ENCODE measurements at regions not wholly inside any gene's neighbourhood (a gene's known extent, or its start where the extent isn't known, plus 50 kb on each side); places are given as distances from the start of the nearest gene placed in this dataset.

DNA sequence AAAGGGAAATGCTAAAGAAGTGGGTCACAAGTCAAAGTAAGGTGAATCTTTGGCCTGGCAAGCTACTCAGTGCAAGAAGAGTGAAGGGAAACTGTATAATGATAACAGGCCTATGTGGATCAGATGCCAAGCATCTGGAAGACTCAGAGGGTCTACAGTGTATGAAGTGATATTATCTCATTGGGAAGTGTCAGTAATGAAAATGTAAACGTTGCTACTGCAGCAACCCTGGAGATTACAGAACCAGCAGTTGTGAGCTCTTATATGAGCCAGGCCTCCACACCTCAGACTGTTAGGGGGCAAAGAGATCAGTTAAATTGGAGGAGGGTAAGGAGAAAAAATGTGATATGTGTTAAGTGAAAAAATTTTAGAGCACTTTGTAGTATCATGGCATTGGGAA, 195.4 kb upstream of the DPH6 start:
- H3K9me3 ChIP-seq (replicated peaks; ENCODE audit: control insufficient read depth, insufficient read depth, low read depth, low read length), result no peaks in the 10 kb centered on the region
- BruUV-seq (replicated peaks), result no TSS peak
- no peak overlapping the region for H3K9ac ChIP-seq (ENCODE audit: insufficient read depth in 1 of 2, low read depth in 2 of 2, low read length in 2 of 2)
- H3K4me3 ChIP-seq, result no peak overlapping the region
- no peak overlapping the region for H3K4me2 ChIP-seq (ENCODE audit: insufficient read depth, low read length)
- DNase-seq (ENCODE audit: extremely low read depth in 1 of 4, low spot score in 3 of 4) (no peak), ATAC-seq (no peak), FAIRE-seq (no peak)
- no peaks in the 10 kb centered on the region for H4K20me1 ChIP-seq (replicated peaks; ENCODE audit: control insufficient read depth, insufficient read depth, low read length)
- 0% methylated on average over 1 of the region's 1 CpG for WGBS (ENCODE audit: insufficient coverage, low coverage, missing lambda C conversion rate)
- in situ Hi-C loops (cut with MboI), result no loop called here
- H3K9me1 ChIP-seq (ENCODE audit: control insufficient read depth, insufficient read depth, low read length), result no peaks in the 10 kb centered on the region
- ChIA-PET CTCF (ENCODE audit: low intra/inter-chr PET ratio) (no interaction called here), POLR2A (interaction anchor here (0.5 to 1.2 kb wide), 3 partner anchors 19 to 184 kb away, joined by 3 to 4 read pairs (median 3); no protein-coding TSS in a partner anchor)
- no peak overlapping the region for H3K27ac ChIP-seq (ENCODE audit: extremely low read depth, low read depth, low read length)
- no peaks in the 10 kb centered on the region for H3K79me2 ChIP-seq (ENCODE audit: control insufficient read depth, insufficient read depth, low read length)
- intact Hi-C loops (cut with micrococcal nuclease), result no loop called here
- no peaks in the 10 kb centered on the region for H3K27me3 ChIP-seq (ENCODE audit: control insufficient read depth in 2 of 2, insufficient read depth in 2 of 2, low read length in 2 of 2)
- H2AFZ ChIP-seq (ENCODE audit: low read depth, low read length), result no peak overlapping the region
- no peaks in the 10 kb centered on the region for H3K36me3 ChIP-seq (ENCODE audit: control insufficient read depth, insufficient read depth, low read length)
- no peaks in the 10 kb centered on the region; a peak in 1 of 5 replicates for H3K4me1 ChIP-seq (replicated peaks in 1 of 2; ENCODE audit: control insufficient read depth in 2 of 2, insufficient read depth in 2 of 2, low read length in 2 of 2)
- TF ChIP-seq DDX20 (tag; IDR thresholded peaks at IDR 0.05; ENCODE audit: low read depth) (no peak), MCM2 (IDR thresholded peaks at IDR 0.05; ENCODE audit: low read depth) (no peak), TEAD2 (tag; IDR thresholded peaks at IDR 0.05) (no peak), SMARCA4 (IDR thresholded peaks at IDR 0.05) (no peak), PPARD (CRISPR knock-in tag; IDR thresholded peaks at IDR 0.05) (no peak), NFIX (CRISPR knock-in tag; IDR thresholded peaks at IDR 0.05; ENCODE audit: low read depth) (no peak), ZZZ3 (IDR thresholded peaks at IDR 0.05) (no peak), MTA2 (IDR thresholded peaks at IDR 0.05; ENCODE audit: low read depth) (no peak), PTRF (tag; IDR thresholded peaks at IDR 0.05) (no peak), ZNF695 (CRISPR knock-in tag; IDR thresholded peaks at IDR 0.05) (no peak), THRAP3 (IDR thresholded peaks at IDR 0.05; ENCODE audit: borderline replicate concordance) (no peak), ZNF436 (CRISPR knock-in tag; IDR thresholded peaks at IDR 0.05) (no peak), HDGF (IDR thresholded peaks at IDR 0.05) (no peak)
- TF ChIP-seq, protein P1, sequence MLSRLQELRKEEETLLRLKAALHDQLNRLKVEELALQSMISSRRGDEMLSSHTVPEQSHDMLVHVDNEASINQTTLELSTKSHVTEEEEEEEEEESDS (CRISPR knock-in tag; IDR thresholded peaks at IDR 0.05), result no peak
- TF ChIP-seq, protein P2, sequence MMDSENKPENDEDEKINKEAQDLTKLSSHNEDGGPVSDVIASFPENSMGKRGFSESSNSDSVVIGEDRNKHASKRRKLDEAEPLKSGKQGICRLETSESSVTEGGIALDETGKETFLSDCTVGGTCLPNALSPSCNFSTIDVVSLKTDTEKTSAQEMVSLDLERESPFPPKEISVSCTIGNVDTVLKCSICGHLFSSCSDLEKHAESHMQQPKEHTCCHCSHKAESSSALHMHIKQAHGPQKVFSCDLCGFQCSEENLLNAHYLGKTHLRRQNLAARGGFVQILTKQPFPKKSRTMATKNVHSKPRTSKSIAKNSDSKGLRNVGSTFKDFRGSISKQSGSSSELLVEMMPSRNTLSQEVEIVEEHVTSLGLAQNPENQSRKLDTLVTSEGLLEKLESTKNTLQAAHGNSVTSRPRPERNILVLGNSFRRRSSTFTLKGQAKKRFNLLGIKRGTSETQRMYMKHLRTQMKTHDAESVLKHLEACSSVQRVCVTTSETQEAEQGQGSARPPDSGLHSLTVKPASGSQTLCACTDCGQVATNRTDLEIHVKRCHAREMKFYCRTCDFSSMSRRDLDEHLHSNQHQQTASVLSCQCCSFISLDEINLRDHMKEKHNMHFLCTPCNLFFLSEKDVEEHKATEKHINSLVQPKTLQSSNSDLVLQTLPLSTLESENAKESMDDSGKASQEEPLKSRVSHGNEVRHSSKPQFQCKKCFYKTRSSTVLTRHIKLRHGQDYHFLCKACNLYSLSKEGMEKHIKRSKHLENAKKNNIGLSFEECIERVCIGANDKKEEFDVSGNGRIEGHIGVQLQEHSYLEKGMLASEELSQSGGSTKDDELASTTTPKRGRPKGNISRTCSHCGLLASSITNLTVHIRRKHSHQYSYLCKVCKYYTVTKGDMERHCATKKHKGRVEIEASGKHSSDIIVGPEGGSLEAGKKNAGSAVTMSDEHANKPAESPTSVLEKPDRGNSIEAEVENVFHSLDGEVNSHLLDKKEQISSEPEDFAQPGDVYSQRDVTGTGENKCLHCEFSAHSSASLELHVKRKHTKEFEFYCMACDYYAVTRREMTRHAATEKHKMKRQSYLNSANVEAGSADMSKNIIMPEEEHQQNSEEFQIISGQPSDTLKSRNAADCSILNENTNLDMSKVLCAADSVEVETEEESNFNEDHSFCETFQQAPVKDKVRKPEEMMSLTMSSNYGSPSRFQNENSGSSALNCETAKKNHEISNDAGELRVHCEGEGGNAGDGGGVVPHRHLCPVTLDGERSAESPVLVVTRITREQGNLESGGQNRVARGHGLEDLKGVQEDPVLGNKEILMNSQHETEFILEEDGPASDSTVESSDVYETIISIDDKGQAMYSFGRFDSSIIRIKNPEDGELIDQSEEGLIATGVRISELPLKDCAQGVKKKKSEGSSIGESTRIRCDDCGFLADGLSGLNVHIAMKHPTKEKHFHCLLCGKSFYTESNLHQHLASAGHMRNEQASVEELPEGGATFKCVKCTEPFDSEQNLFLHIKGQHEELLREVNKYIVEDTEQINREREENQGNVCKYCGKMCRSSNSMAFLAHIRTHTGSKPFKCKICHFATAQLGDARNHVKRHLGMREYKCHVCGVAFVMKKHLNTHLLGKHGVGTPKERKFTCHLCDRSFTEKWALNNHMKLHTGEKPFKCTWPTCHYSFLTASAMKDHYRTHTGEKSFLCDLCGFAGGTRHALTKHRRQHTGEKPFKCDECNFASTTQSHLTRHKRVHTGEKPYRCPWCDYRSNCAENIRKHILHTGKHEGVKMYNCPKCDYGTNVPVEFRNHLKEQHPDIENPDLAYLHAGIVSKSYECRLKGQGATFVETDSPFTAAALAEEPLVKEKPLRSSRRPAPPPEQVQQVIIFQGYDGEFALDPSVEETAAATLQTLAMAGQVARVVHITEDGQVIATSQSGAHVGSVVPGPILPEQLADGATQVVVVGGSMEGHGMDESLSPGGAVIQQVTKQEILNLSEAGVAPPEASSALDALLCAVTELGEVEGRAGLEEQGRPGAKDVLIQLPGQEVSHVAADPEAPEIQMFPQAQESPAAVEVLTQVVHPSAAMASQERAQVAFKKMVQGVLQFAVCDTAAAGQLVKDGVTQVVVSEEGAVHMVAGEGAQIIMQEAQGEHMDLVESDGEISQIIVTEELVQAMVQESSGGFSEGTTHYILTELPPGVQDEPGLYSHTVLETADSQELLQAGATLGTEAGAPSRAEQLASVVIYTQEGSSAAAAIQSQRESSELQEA (IDR thresholded peaks at IDR 0.05; ENCODE audit: low read depth), result no peak
- TF ChIP-seq, protein P3, sequence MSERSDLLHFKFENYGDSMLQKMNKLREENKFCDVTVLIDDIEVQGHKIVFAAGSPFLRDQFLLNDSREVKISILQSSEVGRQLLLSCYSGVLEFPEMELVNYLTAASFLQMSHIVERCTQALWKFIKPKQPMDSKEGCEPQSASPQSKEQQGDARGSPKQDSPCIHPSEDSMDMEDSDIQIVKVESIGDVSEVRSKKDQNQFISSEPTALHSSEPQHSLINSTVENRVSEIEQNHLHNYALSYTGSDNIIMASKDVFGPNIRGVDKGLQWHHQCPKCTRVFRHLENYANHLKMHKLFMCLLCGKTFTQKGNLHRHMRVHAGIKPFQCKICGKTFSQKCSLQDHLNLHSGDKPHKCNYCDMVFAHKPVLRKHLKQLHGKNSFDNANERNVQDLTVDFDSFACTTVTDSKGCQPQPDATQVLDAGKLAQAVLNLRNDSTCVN (CRISPR knock-in tag; IDR thresholded peaks at IDR 0.05), result no peak
